HEK293T (cell line): ENCODE measurements at regions not wholly inside any gene's neighbourhood (a gene's known extent, or its start where the extent isn't known, plus 50 kb on each side); places are given as distances from the start of the nearest gene placed in this dataset.

Experiments used
- BHLHE40 ChIP-seq: fragments of 450-650 bp; IDR thresholded peaks from 2 replicates; pipeline ENCODE4 v1.6.1; 2016; ENCODE audit warnings: mild to moderate bottlenecking, moderate library complexity, borderline replicate concordance
- ELF4 ChIP-seq: fragments of 450-650 bp; IDR thresholded peaks from 2 replicates; pipeline ENCODE4 v1.6.1; 2017; ENCODE audit warnings: antibody characterized with exemption
- FOXM1 ChIP-seq: fragments of 450-650 bp; IDR thresholded peaks from 2 replicates; pipeline ENCODE4 v1.6.1; 2017; ENCODE audit warnings: mild to moderate bottlenecking, borderline replicate concordance

DNA sequence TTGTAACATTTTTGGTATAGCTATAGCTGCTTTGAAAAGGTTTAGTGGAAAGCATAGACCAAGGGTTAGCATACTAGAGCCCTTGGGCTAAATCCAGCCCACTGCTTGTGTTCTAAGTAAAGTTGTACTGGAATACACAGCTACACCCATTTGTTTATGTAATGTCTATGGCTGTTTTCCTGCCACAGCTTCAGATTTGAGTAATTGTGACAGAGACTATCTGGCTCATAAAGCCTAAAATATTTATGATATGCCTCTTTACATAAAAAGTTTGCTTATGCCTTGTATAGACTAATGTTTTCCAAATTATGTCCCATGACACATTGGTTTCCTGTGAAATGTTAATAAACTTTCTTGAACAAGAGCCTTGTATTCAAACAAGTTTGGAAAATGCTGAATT, 234.8 kb upstream of the ATP2B1 start:
- TF ChIP-seq BHLHE40: no peak
- TF ChIP-seq ELF4: no peak
- TF ChIP-seq FOXM1: no peak
